GM12878 (cell line): ENCODE measurements at regions not wholly inside any gene's neighbourhood (a gene's known extent, or its start where the extent isn't known, plus 50 kb on each side); places are given as distances from the start of the nearest gene placed in this dataset.
A peak's percentile ranks its signal among the peaks of the same experiment; 100 is the strongest.

Source experiments
- BCLAF1 ChIP-seq: fragments of 450-650 bp; IDR thresholded peaks from 2 replicates; pipeline ENCODE4 v1.6.1; 2017; ENCODE audit warnings: antibody characterized with exemption, mild to moderate bottlenecking, moderate library complexity
- CBX5 ChIP-seq: sonication (generic); IDR thresholded peaks from 2 replicates; pipeline ENCODE4 v1.6.1; 2016; ENCODE audit warnings: low read depth, moderate library complexity, mild to moderate bottlenecking, inconsistent platforms
- CEBPB ChIP-seq, 2 experiments: fragments of 150-350 bp in 1 of 2; IDR thresholded peaks; 2 replicates each; pipeline ENCODE4 v1.6.1; 2012 to 2014; ENCODE audit warnings: low read depth in 2 of 2, low read length in 2 of 2, borderline replicate concordance in 1 of 2, inconsistent platforms in 1 of 2
- CHD2 ChIP-seq: IDR thresholded peaks from 2 replicates; pipeline ENCODE4 v1.6.1; 2011; ENCODE audit warnings: low read depth, low read length, improper control_type of control experiment, borderline replicate concordance
- EED ChIP-seq: sonication (generic); IDR thresholded peaks from 2 replicates; pipeline ENCODE4 v1.6.1; 2016; ENCODE audit warnings: antibody characterized with exemption, low read depth
- EZH2 ChIP-seq: IDR thresholded peaks from 2 replicates; pipeline ENCODE4 v1.6.1; 2012; ENCODE audit warnings: low read depth, mild to moderate bottlenecking, control low read depth, inconsistent platforms, low read length, borderline replicate concordance; ENCODE audit not compliant: control insufficient read depth
- JUND ChIP-seq: IDR thresholded peaks from 2 replicates; pipeline ENCODE4 v1.6.1; 2012; ENCODE audit warnings: low read depth, mild to moderate bottlenecking, low read length, improper control_type of control experiment, moderate library complexity
- KLF5 ChIP-seq: fragments of 450-650 bp; IDR thresholded peaks from 2 replicates; pipeline ENCODE4 v1.6.1; 2014; ENCODE audit warnings: mild to moderate bottlenecking; ENCODE audit not compliant: partially characterized antibody
- MEF2A ChIP-seq: IDR thresholded peaks from 2 replicates; pipeline ENCODE4 v1.6.1; 2011; ENCODE audit warnings: low read depth, mild to moderate bottlenecking, low read length, moderate library complexity; ENCODE audit not compliant: insufficient read depth
- NFIC ChIP-seq: IDR thresholded peaks from 2 replicates; pipeline ENCODE4 v1.6.1; 2012; ENCODE audit warnings: low read depth, mild to moderate bottlenecking, inconsistent platforms, low read length, moderate library complexity
- NFYB ChIP-seq: IDR thresholded peaks from 2 replicates; pipeline ENCODE4 v1.6.1; 2011; ENCODE audit warnings: low read depth, mild to moderate bottlenecking, low read length, improper control_type of control experiment, moderate library complexity; ENCODE audit not compliant: insufficient read depth
- NRF1 ChIP-seq: conservative IDR thresholded peaks from 2 replicates; pipeline ENCODE4 v1.6.1; 2011; ENCODE audit warnings: mild to moderate bottlenecking, low read depth, low read length, improper control_type of control experiment
- SMAD5 ChIP-seq: IDR thresholded peaks from 2 replicates; pipeline ENCODE4 v1.6.1; 2016; ENCODE audit warnings: antibody characterized with exemption, low read depth
- SP1 ChIP-seq: IDR thresholded peaks from one replicate; pipeline ENCODE4 v1.6.1; 2011; ENCODE audit warnings: low read depth, low read length
- SREBF2 ChIP-seq: IDR thresholded peaks from 2 replicates; pipeline ENCODE4 v1.6.1; 2012; ENCODE audit warnings: mild to moderate bottlenecking, low read length
- TCF3 ChIP-seq: IDR thresholded peaks from 2 replicates; pipeline ENCODE4 v1.6.1; 2012; ENCODE audit warnings: low read depth, mild to moderate bottlenecking, low read length, borderline replicate concordance; ENCODE audit not compliant: insufficient read depth
- YBX1 ChIP-seq: fragments of 450-650 bp; IDR thresholded peaks from 2 replicates; pipeline ENCODE4 v1.6.1; 2016; ENCODE audit warnings: antibody characterized with exemption
- ZNF217 ChIP-seq: fragments of 450-650 bp; IDR thresholded peaks from 2 replicates; pipeline ENCODE4 v1.6.1; 2017; ENCODE audit warnings: antibody characterized with exemption, mild to moderate bottlenecking
- ZNF24 ChIP-seq: fragments of 450-650 bp; IDR thresholded peaks from 2 replicates; pipeline ENCODE4 v1.6.1; 2017; ENCODE audit warnings: antibody characterized with exemption, mild to moderate bottlenecking
- ZNF622 ChIP-seq: fragments of 450-650 bp; IDR thresholded peaks from 2 replicates; pipeline ENCODE4 v1.6.1; 2017; ENCODE audit warnings: mild to moderate bottlenecking, inconsistent platforms
- ZSCAN29 ChIP-seq: fragments of 450-650 bp; IDR thresholded peaks from 2 replicates; pipeline ENCODE4 v1.6.1; 2017; ENCODE audit warnings: mild to moderate bottlenecking, moderate library complexity
- TF ChIP-seq, protein P1 (sequence below): IDR thresholded peaks from 2 replicates; pipeline ENCODE4 v1.6.1; 2012; ENCODE audit warnings: low read depth, low read length, improper control_type of control experiment
- TF ChIP-seq, protein P2 (sequence below): fragments of 150-350 bp; IDR thresholded peaks from 2 replicates; pipeline ENCODE4 v1.6.1; 2016; ENCODE audit warnings: low read depth, low read length
- TF ChIP-seq, protein P3 (sequence below): IDR thresholded peaks from 2 replicates; pipeline ENCODE4 v1.6.1; 2011; ENCODE audit warnings: borderline replicate concordance, low read depth, mild to moderate bottlenecking, moderate library complexity, mixed read lengths, low read length; ENCODE audit not compliant: insufficient read depth; ENCODE audit errors: extremely low read length

DNA sequence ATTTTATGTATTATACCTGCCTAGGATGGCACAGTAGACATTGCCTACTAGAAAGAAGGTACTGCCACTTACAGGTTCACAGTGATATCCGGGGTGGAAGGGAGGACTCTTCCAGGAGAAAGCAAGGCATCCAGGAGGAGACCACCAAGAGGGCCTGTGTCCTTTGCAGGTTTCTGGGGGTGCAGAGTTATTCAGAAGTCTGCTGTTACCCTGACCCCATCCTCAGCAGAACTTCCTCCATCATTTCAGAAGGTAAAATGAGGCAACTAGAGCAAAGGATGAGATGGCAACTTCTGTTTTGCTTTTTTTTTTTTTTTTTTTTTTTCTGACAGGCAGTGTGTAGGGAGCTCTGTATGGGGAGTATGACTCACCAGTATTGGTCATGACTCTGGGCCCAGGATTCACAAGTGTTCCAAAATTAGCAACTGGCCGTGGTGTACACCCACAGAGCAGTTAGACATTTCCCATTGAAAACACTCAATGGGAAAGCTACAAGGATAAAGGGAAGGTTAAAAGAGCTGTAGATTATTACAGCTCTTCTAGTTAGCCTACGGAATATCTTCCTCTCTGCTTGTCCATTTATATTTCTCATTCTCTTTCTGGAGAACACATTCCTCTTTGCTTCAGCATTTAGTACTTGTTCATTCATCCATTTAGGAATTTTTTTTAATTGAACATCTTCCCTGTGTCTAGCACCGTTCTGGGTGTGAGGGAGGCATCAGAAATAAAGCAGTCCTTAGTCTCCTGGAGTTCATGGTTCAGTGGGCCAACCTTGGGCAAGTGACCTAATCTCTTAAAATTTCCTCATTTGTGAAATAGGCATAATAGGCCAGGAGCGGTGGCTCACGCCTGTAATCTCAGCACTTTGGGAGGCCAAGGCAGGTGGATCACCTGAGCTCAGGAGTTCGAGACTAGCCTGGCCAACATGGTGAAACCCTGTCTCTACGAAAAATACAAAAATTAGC, 50.5 kb upstream of the PPP2R5A start (continued):
- no peak for TF ChIP-seq EZH2
- peak; percentile 95 for TF ChIP-seq MEF2A
- no peak for TF ChIP-seq NFYB
- TF ChIP-seq, protein P1, sequence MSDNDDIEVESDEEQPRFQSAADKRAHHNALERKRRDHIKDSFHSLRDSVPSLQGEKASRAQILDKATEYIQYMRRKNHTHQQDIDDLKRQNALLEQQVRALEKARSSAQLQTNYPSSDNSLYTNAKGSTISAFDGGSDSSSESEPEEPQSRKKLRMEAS: no peak
- TF ChIP-seq ZNF217: no peak
- TF ChIP-seq, protein P2, sequence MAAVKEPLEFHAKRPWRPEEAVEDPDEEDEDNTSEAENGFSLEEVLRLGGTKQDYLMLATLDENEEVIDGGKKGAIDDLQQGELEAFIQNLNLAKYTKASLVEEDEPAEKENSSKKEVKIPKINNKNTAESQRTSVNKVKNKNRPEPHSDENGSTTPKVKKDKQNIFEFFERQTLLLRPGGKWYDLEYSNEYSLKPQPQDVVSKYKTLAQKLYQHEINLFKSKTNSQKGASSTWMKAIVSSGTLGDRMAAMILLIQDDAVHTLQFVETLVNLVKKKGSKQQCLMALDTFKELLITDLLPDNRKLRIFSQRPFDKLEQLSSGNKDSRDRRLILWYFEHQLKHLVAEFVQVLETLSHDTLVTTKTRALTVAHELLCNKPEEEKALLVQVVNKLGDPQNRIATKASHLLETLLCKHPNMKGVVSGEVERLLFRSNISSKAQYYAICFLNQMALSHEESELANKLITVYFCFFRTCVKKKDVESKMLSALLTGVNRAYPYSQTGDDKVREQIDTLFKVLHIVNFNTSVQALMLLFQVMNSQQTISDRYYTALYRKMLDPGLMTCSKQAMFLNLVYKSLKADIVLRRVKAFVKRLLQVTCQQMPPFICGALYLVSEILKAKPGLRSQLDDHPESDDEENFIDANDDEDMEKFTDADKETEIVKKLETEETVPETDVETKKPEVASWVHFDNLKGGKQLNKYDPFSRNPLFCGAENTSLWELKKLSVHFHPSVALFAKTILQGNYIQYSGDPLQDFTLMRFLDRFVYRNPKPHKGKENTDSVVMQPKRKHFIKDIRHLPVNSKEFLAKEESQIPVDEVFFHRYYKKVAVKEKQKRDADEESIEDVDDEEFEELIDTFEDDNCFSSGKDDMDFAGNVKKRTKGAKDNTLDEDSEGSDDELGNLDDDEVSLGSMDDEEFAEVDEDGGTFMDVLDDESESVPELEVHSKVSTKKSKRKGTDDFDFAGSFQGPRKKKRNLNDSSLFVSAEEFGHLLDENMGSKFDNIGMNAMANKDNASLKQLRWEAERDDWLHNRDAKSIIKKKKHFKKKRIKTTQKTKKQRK: no peak
- no peak for TF ChIP-seq SREBF2
- TF ChIP-seq ZNF24: no peak
- 0 out of 2 replicates have a peak, but pooled peaks have one; percentile 38 for TF ChIP-seq EED
- TF ChIP-seq CHD2: no peak
- TF ChIP-seq, protein P3, sequence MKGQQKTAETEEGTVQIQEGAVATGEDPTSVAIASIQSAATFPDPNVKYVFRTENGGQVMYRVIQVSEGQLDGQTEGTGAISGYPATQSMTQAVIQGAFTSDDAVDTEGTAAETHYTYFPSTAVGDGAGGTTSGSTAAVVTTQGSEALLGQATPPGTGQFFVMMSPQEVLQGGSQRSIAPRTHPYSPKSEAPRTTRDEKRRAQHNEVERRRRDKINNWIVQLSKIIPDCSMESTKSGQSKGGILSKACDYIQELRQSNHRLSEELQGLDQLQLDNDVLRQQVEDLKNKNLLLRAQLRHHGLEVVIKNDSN: no peak
- TF ChIP-seq JUND: 0 out of 2 replicates have a peak, but pooled peaks have one; percentile 25
- no peak for TF ChIP-seq ZSCAN29
- TF ChIP-seq ZNF622: no peak
- TF ChIP-seq CEBPB (IDR thresholded peaks at IDR 0.05; ENCODE audit: borderline replicate concordance in 1 of 2, low read depth in 2 of 2, low read length in 2 of 2): no peak
- no peak for TF ChIP-seq CBX5
- no peak for TF ChIP-seq BCLAF1
- no peak for TF ChIP-seq KLF5
- no peak for TF ChIP-seq YBX1
- no peak for TF ChIP-seq NRF1
- peak; percentile 23 for TF ChIP-seq SP1
- TF ChIP-seq NFIC: peak; percentile 56
- no peak for TF ChIP-seq TCF3
- TF ChIP-seq SMAD5: no peak
